ENCODE measurements at regions not wholly inside any gene's neighbourhood (a gene's known extent, or its start where the extent isn't known, plus 50 kb on each side); places are given as distances from the start of the nearest gene placed in this dataset.

- DNase-seq (ENCODE audit: low read depth in 2 of 2, low spot score in 1 of 2): no peak
Measured at GRCh38 chr4:100130964-100131363, 59.3 kb downstream of the DDIT4L start.

GRCh38 chr4:100130491-100130890, 59.8 kb downstream of the DDIT4L start:
- no peak for DNase-seq (ENCODE audit: low read depth in 2 of 2, low spot score in 1 of 2)

- DNase-seq (ENCODE audit: low read depth in 2 of 2, low spot score in 1 of 2): no peak
Measured at GRCh38 chr4:100129774-100130173, 60.5 kb downstream of the DDIT4L start.

GRCh38 chr4:100128338-100128737, 61.9 kb downstream of the DDIT4L start:
- DNase-seq (ENCODE audit: low read depth in 2 of 2, low spot score in 1 of 2): no peak

GRCh38 chr4:100124715-100125114, 65.6 kb downstream of the DDIT4L start:
- no peak for DNase-seq (ENCODE audit: low read depth in 2 of 2, low spot score in 1 of 2)

GRCh38 chr4:100118181-100118580, 72.1 kb downstream of the DDIT4L start:
- DNase-seq (ENCODE audit: low read depth in 2 of 2, low spot score in 1 of 2): no peak

- DNase-seq (ENCODE audit: low read depth in 2 of 2, low spot score in 1 of 2): no peak
Measured at GRCh38 chr4:100117750-100118149, 72.5 kb downstream of the DDIT4L start.

GRCh38 chr4:100114909-100115308, 75.4 kb downstream of the DDIT4L start:
- DNase-seq (ENCODE audit: low read depth in 2 of 2, low spot score in 1 of 2): no peak

GRCh38 chr4:100113732-100114131, 76.5 kb downstream of the DDIT4L start:
- DNase-seq (ENCODE audit: low read depth in 2 of 2, low spot score in 1 of 2): no peak

GRCh38 chr4:100113096-100113495, 77.2 kb downstream of the DDIT4L start:
- DNase-seq (ENCODE audit: low read depth in 2 of 2, low spot score in 1 of 2): no peak

- no peak for DNase-seq (ENCODE audit: low read depth in 2 of 2, low spot score in 1 of 2)
Measured at GRCh38 chr4:100109921-100110320, 80.3 kb downstream of the DDIT4L start.

GRCh38 chr4:100108869-100109268, 81.4 kb downstream of the DDIT4L start:
- no peak for DNase-seq (ENCODE audit: low read depth in 2 of 2, low spot score in 1 of 2)

- DNase-seq (ENCODE audit: low read depth in 2 of 2, low spot score in 1 of 2): no peak
Measured at GRCh38 chr4:100106982-100107381, 83.3 kb downstream of the DDIT4L start.

- no peak for DNase-seq (ENCODE audit: low read depth in 2 of 2, low spot score in 1 of 2)
Measured at GRCh38 chr4:100103671-100104070, 86.6 kb downstream of the DDIT4L start.

- DNase-seq (ENCODE audit: low read depth in 2 of 2, low spot score in 1 of 2): no peak
Measured at GRCh38 chr4:100100985-100101384, 89.3 kb downstream of the DDIT4L start.

- no peak for DNase-seq (ENCODE audit: low read depth in 2 of 2, low spot score in 1 of 2)
Measured at GRCh38 chr4:100099746-100100145, 90.5 kb downstream of the DDIT4L start.

- no peak for DNase-seq (ENCODE audit: low read depth in 2 of 2, low spot score in 1 of 2)
Measured at GRCh38 chr4:100098681-100099080, 91.6 kb downstream of the DDIT4L start.

GRCh38 chr4:100098011-100098545, 92.2 kb downstream of the DDIT4L start:
- no peak for DNase-seq (ENCODE audit: low read depth in 2 of 2, low spot score in 1 of 2)

- DNase-seq (ENCODE audit: low read depth in 2 of 2, low spot score in 1 of 2): peak; percentile 14 to 16
Measured at GRCh38 chr4:100095729-100096595, 94.3 kb downstream of the DDIT4L start.

GRCh38 chr4:100093091-100093866, 97.0 kb downstream of the DDIT4L start:
- peak; percentile 60 to 78 for DNase-seq (ENCODE audit: low read depth in 2 of 2, low spot score in 1 of 2)

- no peak for DNase-seq (ENCODE audit: low read depth in 2 of 2, low spot score in 1 of 2)
Measured at GRCh38 chr4:100087743-100088142, 102.5 kb downstream of the DDIT4L start.

All from stimulated activated CD8-positive, alpha-beta memory T cell treated with anti-CD3 and anti-CD28 coated beads, Interleukin-4, amount 100 ng/mL, for 1 hour (primary cell).